HCT116 (cell line): ENCODE measurements at regions not wholly inside any gene's neighbourhood (a gene's known extent, or its start where the extent isn't known, plus 50 kb on each side); places are given as distances from the start of the nearest gene placed in this dataset.

Experiments
- ATAC-seq: fragments of 200-7000 bp; cut with Tn5 transposase; 2 replicates; pipeline ENCODE4 v1.9.1; 2020; ENCODE audit warnings: mild to moderate bottlenecking, moderate library complexity
- BruUV-seq: library from RNA; stranded (reverse); fragments of 400-500 nt; replicated peaks from 2 replicates; lab custom pipeline; 2021; lab: Mats Ljungman, UMichigan
- CTCF ChIA-PET: fragments of 300-600 bp; sonication (Branson Sonifier 250); formaldehyde crosslinking; loops from one replicate; lab custom pipeline; 2021; ENCODE audit warnings: antibody characterized with exemption; lab: Charles Lee
- POLR2A ChIA-PET: fragments of 300-600, 350-600 bp; sonication (Branson Sonifier 250); formaldehyde crosslinking; loops from one replicate; lab custom pipeline; 2021; ENCODE audit warnings: antibody characterized with exemption; lab: Charles Lee
- RAD21 ChIA-PET, 2 experiments: fragments of 300-600 bp; sonication (Branson Sonifier 250); formaldehyde crosslinking; loops; one replicate each; lab custom pipeline; 2023; ENCODE audit warnings: low total read pairs in 2 of 2; ENCODE audit not compliant: uncharacterized antibody in 2 of 2, unreplicated experiment in 2 of 2, low non-redundant PET in 1 of 2; lab: Charles Lee
- DNase-seq: peaks from one replicate; pipeline ENCODE4 v3.0.0-alpha.2; 2010; ENCODE audit warnings: low read depth, low spot score
- H2AFZ ChIP-seq: fragments of 200-600 bp; shearing (Covaris generic), sonication (generic); 2 replicates; pipeline ENCODE4 v1.6.1; 2017; ENCODE audit warnings: low read depth, mixed run types, mixed read lengths, antibody characterized with exemption, low read length; ENCODE audit not compliant: poor library complexity, severe bottlenecking
- H3K27ac ChIP-seq: 2 replicates; pipeline ENCODE4 v1.5.1; 2012; ENCODE audit warnings: low read depth, low read length
- H3K27me3 ChIP-seq: fragments of 200-600 bp; sonication (generic); 2 replicates; pipeline ENCODE4 v1.6.1; 2016; ENCODE audit warnings: mixed run types, low read length, mixed read lengths; ENCODE audit not compliant: insufficient read depth
- H3K36me3 ChIP-seq, 2 experiments: fragments of 200-500 bp in 1 of 2; fragments of 200-600 bp in 1 of 2; sonication (Bioruptor generic) in 1 of 2; sonication (generic) in 1 of 2; 2 replicates each; pipeline versions ENCODE4 v1.5.1 to v1.6.1; 2014 to 2016; ENCODE audit warnings: low read length in 2 of 2, inconsistent platforms in 1 of 2, mixed read lengths in 1 of 2, mixed run types in 1 of 2; ENCODE audit not compliant: insufficient read depth in 2 of 2, control insufficient read depth in 1 of 2
- H3K4me1 ChIP-seq, 2 experiments: fragments of 200-600 bp in 1 of 2; sonication (generic) in 1 of 2; 2 replicates each; pipeline versions ENCODE4 v1.5.1 to v1.6.1; 2012 to 2017; ENCODE audit warnings: low read length in 2 of 2, inconsistent platforms in 1 of 2, mild to moderate bottlenecking in 1 of 2, mixed read lengths in 1 of 2, mixed run types in 1 of 2, moderate library complexity in 1 of 2; ENCODE audit not compliant: insufficient read depth in 2 of 2, control insufficient read depth in 1 of 2
- H3K4me2 ChIP-seq: fragments of 200-600 bp; sonication (generic); 2 replicates; pipeline ENCODE4 v1.6.1; 2017; ENCODE audit warnings: mixed run types, low read length, mixed read lengths
- H3K4me3 ChIP-seq, 2 experiments: fragments of 200-600 bp in 1 of 2; sonication (generic) in 1 of 2; replicated peaks in 1 of 2; 2 replicates each; pipeline ENCODE4 v1.5.1; 2011 to 2016; ENCODE audit warnings: low read length in 2 of 2, control low read depth in 1 of 2, low read depth in 1 of 2, mild to moderate bottlenecking in 1 of 2, mixed read lengths in 1 of 2, mixed run types in 1 of 2
- H3K79me2 ChIP-seq: fragments of 200-600 bp; sonication (generic); 2 replicates; pipeline ENCODE4 v1.6.1; 2017; ENCODE audit warnings: mild to moderate bottlenecking, mixed run types, low read length, moderate library complexity, mixed read lengths; ENCODE audit not compliant: insufficient read depth
- H3K9ac ChIP-seq: fragments of 200-600 bp; sonication (generic); 2 replicates; pipeline ENCODE4 v1.6.1; 2016; ENCODE audit warnings: low read length, mixed read lengths
- H3K9me2 ChIP-seq: fragments of 200-600 bp; sonication (generic), shearing (Covaris generic); 2 replicates; pipeline ENCODE4 v1.6.1; 2017; ENCODE audit warnings: mixed run types, mild to moderate bottlenecking, moderate library complexity; ENCODE audit not compliant: insufficient read depth
- H3K9me3 ChIP-seq, 2 experiments: fragments of 200-500 bp in 1 of 2; fragments of 200-600 bp in 1 of 2; sonication (Bioruptor generic) in 1 of 2; sonication (generic) in 1 of 2; 2 replicates each; pipeline ENCODE4 v1.6.1; 2014 to 2017; ENCODE audit warnings: low read length in 2 of 2, mixed read lengths in 2 of 2, inconsistent platforms in 1 of 2, low read depth in 1 of 2, mild to moderate bottlenecking in 1 of 2, mixed run types in 1 of 2, moderate library complexity in 1 of 2; ENCODE audit not compliant: control insufficient read depth in 1 of 2, insufficient read depth in 1 of 2
- H4K20me1 ChIP-seq: fragments of 200-600 bp; sonication (generic), shearing (Covaris generic); 2 replicates; pipeline ENCODE4 v1.6.1; 2017; ENCODE audit warnings: mixed run types, mild to moderate bottlenecking, moderate library complexity; ENCODE audit not compliant: insufficient read depth
- ATF3 ChIP-seq: IDR thresholded peaks from 2 replicates; pipeline ENCODE4 v1.6.1; 2012
- CEBPB ChIP-seq: IDR thresholded peaks from 2 replicates; pipeline ENCODE4 v1.6.1; 2012; ENCODE audit warnings: low read depth
- ELF1 ChIP-seq: IDR thresholded peaks from 2 replicates; pipeline ENCODE4 v1.6.1; 2012; ENCODE audit warnings: low read depth, borderline replicate concordance
- EZH2 ChIP-seq: fragments of 200-600 bp; sonication (generic); IDR thresholded peaks from 2 replicates; pipeline ENCODE4 v1.6.1; 2017; ENCODE audit warnings: antibody characterized with exemption, mixed run types
- EZH2phosphoT487 ChIP-seq: fragments of 200-600 bp; IDR thresholded peaks from 2 replicates; pipeline ENCODE4 v1.6.1; 2018; ENCODE audit warnings: antibody characterized with exemption, borderline replicate concordance
- FOSL1 ChIP-seq: IDR thresholded peaks from 2 replicates; pipeline ENCODE4 v1.6.1; 2012; ENCODE audit warnings: low read depth
- JUND ChIP-seq: IDR thresholded peaks from 2 replicates; pipeline ENCODE4 v1.6.1; 2012
- POLR2A ChIP-seq: IDR thresholded peaks from 2 replicates; pipeline ENCODE4 v1.7.0; 2011; ENCODE audit warnings: borderline replicate concordance; ENCODE audit not compliant: insufficient read depth, insufficient read length; ENCODE audit errors: extremely low read depth
- POLR2AphosphoS5 ChIP-seq: IDR thresholded peaks from 2 replicates; pipeline ENCODE4 v1.6.1; 2011; ENCODE audit warnings: mild to moderate bottlenecking, low read depth, low read length, moderate library complexity
- RAD21 ChIP-seq: IDR thresholded peaks from 2 replicates; pipeline ENCODE4 v1.6.1; 2012; ENCODE audit warnings: low read depth, mild to moderate bottlenecking
- REST ChIP-seq: IDR thresholded peaks from 2 replicates; pipeline ENCODE4 v1.6.1; 2012; ENCODE audit warnings: low read depth
- SIN3A ChIP-seq: IDR thresholded peaks from 2 replicates; pipeline ENCODE4 v1.6.1; 2012; ENCODE audit warnings: low read depth
- SP1 ChIP-seq: IDR thresholded peaks from 2 replicates; pipeline ENCODE4 v1.6.1; 2012; ENCODE audit warnings: low read depth
- SRF ChIP-seq: IDR thresholded peaks from 2 replicates; pipeline ENCODE4 v1.6.1; 2012; ENCODE audit warnings: low read depth
- TCF7L2 ChIP-seq: IDR thresholded peaks from 2 replicates; pipeline ENCODE4 v1.7.0; 2011; ENCODE audit warnings: borderline replicate concordance, inconsistent platforms; ENCODE audit not compliant: insufficient read depth, insufficient read length; ENCODE audit errors: extremely low read depth
- YY1 ChIP-seq: IDR thresholded peaks from 2 replicates; pipeline ENCODE4 v1.6.1; 2011; ENCODE audit warnings: low read length, low read depth, moderate library complexity, mild to moderate bottlenecking; ENCODE audit not compliant: insufficient replicate concordance; ENCODE audit errors: extremely low read depth
- ZFX ChIP-seq: fragments of 450-650 bp; IDR thresholded peaks from 2 replicates; pipeline ENCODE4 v1.6.1; 2017
- ZNF274 ChIP-seq: fragments of 200-500 bp; sonication (Bioruptor generic); IDR thresholded peaks from 2 replicates; pipeline ENCODE4 v1.6.1; 2014; ENCODE audit warnings: mild to moderate bottlenecking, low read depth, low read length, inconsistent platforms
- intact Hi-C: fragments of 100-400 bp; cut with micrococcal nuclease; formaldehyde crosslinking; loops from 2 replicates; pipeline ENCODE4 v1.10.0; 2022
- TF ChIP-seq, protein P1 (sequence below): IDR thresholded peaks from 2 replicates; pipeline ENCODE4 v1.6.1; 2012

DNA sequence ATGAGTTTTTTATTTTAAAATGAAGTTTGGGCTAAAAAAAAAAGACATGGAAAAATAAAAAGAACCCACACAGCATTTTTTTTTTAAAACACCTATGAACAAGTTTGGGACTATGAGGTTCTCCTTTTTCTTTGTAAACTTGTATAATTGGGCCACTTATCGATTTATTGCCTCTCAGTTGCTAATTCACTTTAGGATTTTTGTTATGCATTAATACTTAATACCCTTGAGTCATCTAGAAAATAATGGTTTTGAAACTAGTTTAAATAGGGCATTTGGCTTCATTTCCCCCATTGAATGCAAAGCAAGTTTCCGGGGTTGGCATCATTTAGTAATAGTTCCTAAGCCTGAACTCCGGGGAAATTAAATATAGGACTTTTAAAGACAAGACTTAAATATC is 312.8 kb upstream of the RGS6 start:
- no peak overlapping the region for H3K9ac ChIP-seq
- no TSS peak for BruUV-seq
- RAD21 ChIA-PET = no interaction called here
- POLR2A ChIA-PET = no interaction called here
- H3K27me3 ChIP-seq = no peaks in the 10 kb centered on the region
- H3K9me3 ChIP-seq = no peaks in the 10 kb centered on the region
- H3K9me2 ChIP-seq = no peaks in the 10 kb centered on the region
- no peak for ATAC-seq
- no peak overlapping the region for H2AFZ ChIP-seq
- no peaks in the 10 kb centered on the region for H3K36me3 ChIP-seq
- no peaks in the 10 kb centered on the region for H3K79me2 ChIP-seq
- CTCF ChIA-PET = no interaction called here
- TF ChIP-seq EZH2 (no peak), SRF (no peak), POLR2A (no peak), JUND (no peak), SP1 (no peak), FOSL1 (no peak), ATF3 (no peak), RAD21 (no peak), REST (no peak), YY1 (no peak), POLR2AphosphoS5 (no peak), TCF7L2 (no peak), ZNF274 (no peak), ZFX (no peak), ELF1 (no peak), CEBPB (no peak), EZH2phosphoT487 (no peak), SIN3A (no peak)
- TF ChIP-seq, protein P1, sequence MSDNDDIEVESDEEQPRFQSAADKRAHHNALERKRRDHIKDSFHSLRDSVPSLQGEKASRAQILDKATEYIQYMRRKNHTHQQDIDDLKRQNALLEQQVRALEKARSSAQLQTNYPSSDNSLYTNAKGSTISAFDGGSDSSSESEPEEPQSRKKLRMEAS = no peak
- TF ChIP-seq, all 23 proteins: peak for 0
- DNase-seq = no peak
- Histone ChIP-seq H4K20me1 (no peaks in the 10 kb centered on the region), H3K27ac (no peak overlapping the region), H3K4me3 (no peak overlapping the region), H3K4me2 (no peak overlapping the region), H3K4me1 (peaks cover 0 to 6% of the 10 kb centered on the region in 2 experiments; a peak in 1 of 4 replicates)
- intact Hi-C loops = no loop called here
